Calu3 (cell line): ENCODE measurements at regions not wholly inside any gene's neighbourhood (a gene's known extent, or its start where the extent isn't known, plus 50 kb on each side); places are given as distances from the start of the nearest gene placed in this dataset.

Experiments used
- BruUV-seq: library from RNA; stranded (reverse); fragments of 400-500 nt; replicated peaks from 2 replicates; lab custom pipeline; 2021; lab: Mats Ljungman, UMichigan
- CTCF ChIA-PET: fragments of 300-600 bp; sonication (Branson Sonifier 250); formaldehyde crosslinking; loops from one replicate; lab custom pipeline; 2022; ENCODE audit warnings: antibody characterized with exemption; lab: Charles Lee
- DNase-seq: peaks from one replicate; pipeline ENCODE4 v3.0.0; 2022
- H3K27ac Mint-ChIP-seq: one replicate; pipeline ENCODE4 v1.8.0; 2022; ENCODE audit warnings: mixed read lengths; ENCODE audit not compliant: unreplicated experiment
- H3K27me3 Mint-ChIP-seq: one replicate; pipeline ENCODE4 v1.8.0; 2022; ENCODE audit warnings: mixed read lengths; ENCODE audit not compliant: unreplicated experiment
- H3K36me3 Mint-ChIP-seq: one replicate; pipeline ENCODE4 v1.8.0; 2022; ENCODE audit warnings: mild to moderate bottlenecking, moderate library complexity, mixed read lengths; ENCODE audit not compliant: insufficient read depth, unreplicated experiment
- H3K4me1 Mint-ChIP-seq: one replicate; pipeline ENCODE4 v1.8.0; 2022; ENCODE audit warnings: mild to moderate bottlenecking, low read depth, mixed read lengths; ENCODE audit not compliant: unreplicated experiment
- H3K4me3 Mint-ChIP-seq: one replicate; pipeline ENCODE4 v1.8.0; 2022; ENCODE audit warnings: mild to moderate bottlenecking, low read depth, moderate library complexity, mixed read lengths; ENCODE audit not compliant: unreplicated experiment
- H3K9me3 Mint-ChIP-seq: one replicate; pipeline ENCODE4 v1.8.0; 2022; ENCODE audit warnings: low read depth, mixed read lengths; ENCODE audit not compliant: unreplicated experiment
- CTCF ChIP-seq: fragments of 200-600 bp; IDR thresholded peaks from one replicate; pipeline ENCODE4 v1.8.0; 2022; ENCODE audit warnings: antibody characterized with exemption; ENCODE audit not compliant: unreplicated experiment
- intact Hi-C: fragments of 100-400 bp; cut with micrococcal nuclease; formaldehyde crosslinking; loops from one replicate; pipeline ENCODE4 v1.10.0; 2022; ENCODE audit not compliant: unreplicated experiment

DNA sequence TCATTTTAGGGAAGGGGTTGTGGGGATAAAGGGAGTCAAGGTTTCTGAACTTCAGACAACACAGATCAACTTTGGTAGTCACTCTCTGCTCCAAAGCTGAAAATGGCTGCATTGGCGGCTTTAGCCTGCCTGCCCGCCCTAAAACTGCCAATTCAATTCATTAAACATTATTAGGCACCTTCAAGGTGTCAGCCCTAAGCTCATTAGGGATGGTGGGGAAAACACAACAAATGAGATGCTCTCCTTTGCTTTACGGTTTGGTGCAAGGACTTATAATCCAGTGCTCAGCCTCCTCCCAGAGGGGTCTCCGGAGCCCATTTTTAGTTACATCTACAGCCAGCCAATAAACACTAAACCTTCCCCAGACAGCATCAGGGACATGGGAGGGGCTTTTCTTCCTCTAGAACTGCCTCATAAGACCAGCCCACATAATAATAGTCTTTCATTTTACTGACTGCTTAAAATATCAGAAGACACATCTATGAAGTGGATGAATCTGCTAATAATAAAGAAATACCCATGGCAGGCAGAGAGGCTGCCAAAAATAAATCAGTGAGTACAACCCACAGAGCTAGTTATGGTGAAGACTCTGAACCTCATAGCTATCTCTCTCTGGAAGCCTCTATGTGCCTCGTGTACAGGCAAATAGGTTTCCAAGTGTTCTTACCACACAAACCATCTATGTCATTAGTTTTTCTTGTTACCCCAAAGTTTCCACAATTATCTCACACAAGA is 102.8 kb upstream of the NCAM1 start:
- Mint-ChIP-seq H3K4me3 (no peak overlapping the region), H3K27ac (no peak overlapping the region), H3K9me3 (no peaks in the 10 kb centered on the region), H3K36me3 (no peaks in the 10 kb centered on the region), H3K4me1 (no peaks in the 10 kb centered on the region), H3K27me3 (peaks cover 65% of the 10 kb centered on the region)
- CTCF ChIA-PET, result no interaction called here
- no peak for TF ChIP-seq CTCF
- intact Hi-C loops, result no loop called here
- no TSS peak for BruUV-seq
- no peak for DNase-seq

- no peak for DNase-seq
- BruUV-seq, result no TSS peak
- no peak overlapping the region for H3K27ac Mint-ChIP-seq
- H3K4me3 Mint-ChIP-seq, result no peak overlapping the region
- no peak for TF ChIP-seq CTCF
- intact Hi-C loops, result no loop called here
- no peaks in the 10 kb centered on the region for H3K36me3 Mint-ChIP-seq
- H3K27me3 Mint-ChIP-seq, result peaks cover 66% of the 10 kb centered on the region
- no peaks in the 10 kb centered on the region for H3K4me1 Mint-ChIP-seq
- CTCF ChIA-PET, result no interaction called here
- H3K9me3 Mint-ChIP-seq, result no peaks in the 10 kb centered on the region
These were observed 101.4 kb upstream of the NCAM1 start for GRCh38 chr11:112859787-112860186.

DNA sequence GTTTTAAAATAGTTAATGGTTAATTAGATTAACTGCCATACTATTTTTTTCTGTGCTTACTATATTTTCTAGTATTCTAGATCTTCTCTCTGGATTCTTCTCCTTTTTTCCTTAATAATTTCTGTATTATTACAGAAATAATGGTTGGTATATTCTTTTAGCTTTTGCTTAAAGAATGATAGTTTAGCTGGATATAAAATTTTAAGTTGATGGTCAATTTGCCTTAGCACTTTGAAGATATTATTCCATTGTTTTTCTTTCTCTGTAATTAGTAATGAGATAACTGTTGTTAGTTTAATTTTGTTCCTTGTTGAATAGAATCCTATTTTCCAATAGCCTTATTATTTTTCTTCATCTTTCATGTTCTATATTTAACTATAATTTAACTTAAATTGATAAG is 99.9 kb upstream of the NCAM1 start:
- no TSS peak for BruUV-seq

DNA sequence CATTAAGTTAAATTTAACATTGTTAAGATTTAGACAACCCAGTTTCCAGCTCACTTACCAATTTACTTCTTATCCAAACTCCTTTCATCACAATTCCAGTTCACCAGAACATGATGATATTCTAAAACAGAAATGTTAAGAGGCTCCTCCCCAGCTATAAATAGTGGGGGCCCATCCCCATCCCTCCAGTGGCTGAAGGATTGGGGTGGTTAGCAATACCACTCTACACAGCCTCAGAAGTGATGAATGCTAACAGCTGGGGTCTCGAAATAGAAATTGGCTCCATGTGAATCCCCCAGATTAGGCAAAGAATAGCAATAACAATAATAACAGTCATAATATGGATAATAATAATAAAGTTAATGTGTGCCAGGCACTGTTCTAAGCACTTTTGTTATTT is 97.9 kb upstream of the NCAM1 start:
- TF ChIP-seq CTCF, result no peak
- intact Hi-C loops, result no loop called here
- BruUV-seq, result no TSS peak
- Mint-ChIP-seq H3K4me1 (no peaks in the 10 kb centered on the region), H3K27me3 (peaks cover 55% of the 10 kb centered on the region), H3K4me3 (no peak overlapping the region), H3K36me3 (no peaks in the 10 kb centered on the region), H3K9me3 (no peaks in the 10 kb centered on the region), H3K27ac (no peak overlapping the region)
- no peak for DNase-seq
- CTCF ChIA-PET, result no interaction called here

More for the DNA sequence above, 99.9 kb upstream of the NCAM1 start:
- Mint-ChIP-seq H3K27ac (no peak overlapping the region), H3K36me3 (no peaks in the 10 kb centered on the region), H3K4me1 (no peaks in the 10 kb centered on the region), H3K9me3 (no peaks in the 10 kb centered on the region), H3K27me3 (peaks cover 60% of the 10 kb centered on the region), H3K4me3 (no peak overlapping the region)
- intact Hi-C loops, result no loop called here
- no peak for DNase-seq
- no peak for TF ChIP-seq CTCF
- CTCF ChIA-PET, result no interaction called here
